HEK293 (cell line): ENCODE measurements at regions not wholly inside any gene's neighbourhood (a gene's known extent, or its start where the extent isn't known, plus 50 kb on each side); places are given as distances from the start of the nearest gene placed in this dataset.

Source experiments
- ZBTB1 ChIP-seq: fragments of 450-650 bp; formaldehyde crosslinking; IDR thresholded peaks from 2 replicates; pipeline ENCODE4 v1.5.1; 2016; ENCODE audit warnings: missing biosample characterization, missing genetic modification characterization
- ZNF24 ChIP-seq: fragments of 450-650 bp; formaldehyde crosslinking; IDR thresholded peaks from 2 replicates; pipeline ENCODE4 v1.5.1; 2016; ENCODE audit warnings: missing biosample characterization, missing genetic modification characterization
- ZNF449 ChIP-seq: fragments of 450-650 bp; formaldehyde crosslinking; IDR thresholded peaks from 2 replicates; pipeline ENCODE4 v1.5.1; 2017; ENCODE audit warnings: missing biosample characterization, mild to moderate bottlenecking, missing genetic modification characterization, moderate library complexity

- TF ChIP-seq ZBTB1 (tag by site-specific recombination) (no peak), ZNF24 (no peak), ZNF449 (tag by site-specific recombination) (no peak)
Measured at GRCh38 chr2:107148055-107148454, 262.1 kb upstream of the ST6GAL2 start.
